HCT116 (cell line): ENCODE measurements at regions not wholly inside any gene's neighbourhood (a gene's known extent, or its start where the extent isn't known, plus 50 kb on each side); places are given as distances from the start of the nearest gene placed in this dataset.
A peak's percentile ranks its signal among the peaks of the same experiment; 100 is the strongest.

Source experiments
- ATAC-seq: fragments of 200-7000 bp; cut with Tn5 transposase; 2 replicates; pipeline ENCODE4 v1.9.1; 2020; ENCODE audit warnings: mild to moderate bottlenecking, moderate library complexity
- BruUV-seq: library from RNA; stranded (reverse); fragments of 400-500 nt; replicated peaks from 2 replicates; lab custom pipeline; 2021; lab: Mats Ljungman, UMichigan
- CTCF ChIA-PET: fragments of 300-600 bp; sonication (Branson Sonifier 250); formaldehyde crosslinking; loops from one replicate; lab custom pipeline; 2021; ENCODE audit warnings: antibody characterized with exemption; lab: Charles Lee
- POLR2A ChIA-PET: fragments of 300-600, 350-600 bp; sonication (Branson Sonifier 250); formaldehyde crosslinking; loops from one replicate; lab custom pipeline; 2021; ENCODE audit warnings: antibody characterized with exemption; lab: Charles Lee
- RAD21 ChIA-PET, 2 experiments: fragments of 300-600 bp; sonication (Branson Sonifier 250); formaldehyde crosslinking; loops; one replicate each; lab custom pipeline; 2023; ENCODE audit warnings: low total read pairs in 2 of 2; ENCODE audit not compliant: uncharacterized antibody in 2 of 2, unreplicated experiment in 2 of 2, low non-redundant PET in 1 of 2; lab: Charles Lee
- DNase-seq: peaks from one replicate; pipeline ENCODE4 v3.0.0-alpha.2; 2010; ENCODE audit warnings: low read depth, low spot score
- H2AFZ ChIP-seq: fragments of 200-600 bp; shearing (Covaris generic), sonication (generic); 2 replicates; pipeline ENCODE4 v1.6.1; 2017; ENCODE audit warnings: low read depth, mixed run types, mixed read lengths, antibody characterized with exemption, low read length; ENCODE audit not compliant: poor library complexity, severe bottlenecking
- H3K27ac ChIP-seq: 2 replicates; pipeline ENCODE4 v1.5.1; 2012; ENCODE audit warnings: low read depth, low read length
- H3K27me3 ChIP-seq: fragments of 200-600 bp; sonication (generic); 2 replicates; pipeline ENCODE4 v1.6.1; 2016; ENCODE audit warnings: mixed run types, low read length, mixed read lengths; ENCODE audit not compliant: insufficient read depth
- H3K36me3 ChIP-seq, 2 experiments: fragments of 200-500 bp in 1 of 2; fragments of 200-600 bp in 1 of 2; sonication (Bioruptor generic) in 1 of 2; sonication (generic) in 1 of 2; 2 replicates each; pipeline versions ENCODE4 v1.5.1 to v1.6.1; 2014 to 2016; ENCODE audit warnings: low read length in 2 of 2, inconsistent platforms in 1 of 2, mixed read lengths in 1 of 2, mixed run types in 1 of 2; ENCODE audit not compliant: insufficient read depth in 2 of 2, control insufficient read depth in 1 of 2
- H3K4me1 ChIP-seq, 2 experiments: fragments of 200-600 bp in 1 of 2; sonication (generic) in 1 of 2; 2 replicates each; pipeline versions ENCODE4 v1.5.1 to v1.6.1; 2012 to 2017; ENCODE audit warnings: low read length in 2 of 2, inconsistent platforms in 1 of 2, mild to moderate bottlenecking in 1 of 2, mixed read lengths in 1 of 2, mixed run types in 1 of 2, moderate library complexity in 1 of 2; ENCODE audit not compliant: insufficient read depth in 2 of 2, control insufficient read depth in 1 of 2
- H3K4me2 ChIP-seq: fragments of 200-600 bp; sonication (generic); 2 replicates; pipeline ENCODE4 v1.6.1; 2017; ENCODE audit warnings: mixed run types, low read length, mixed read lengths
- H3K4me3 ChIP-seq, 2 experiments: fragments of 200-600 bp in 1 of 2; sonication (generic) in 1 of 2; replicated peaks in 1 of 2; 2 replicates each; pipeline ENCODE4 v1.5.1; 2011 to 2016; ENCODE audit warnings: low read length in 2 of 2, control low read depth in 1 of 2, low read depth in 1 of 2, mild to moderate bottlenecking in 1 of 2, mixed read lengths in 1 of 2, mixed run types in 1 of 2
- H3K79me2 ChIP-seq: fragments of 200-600 bp; sonication (generic); 2 replicates; pipeline ENCODE4 v1.6.1; 2017; ENCODE audit warnings: mild to moderate bottlenecking, mixed run types, low read length, moderate library complexity, mixed read lengths; ENCODE audit not compliant: insufficient read depth
- H3K9ac ChIP-seq: fragments of 200-600 bp; sonication (generic); 2 replicates; pipeline ENCODE4 v1.6.1; 2016; ENCODE audit warnings: low read length, mixed read lengths
- H3K9me2 ChIP-seq: fragments of 200-600 bp; sonication (generic), shearing (Covaris generic); 2 replicates; pipeline ENCODE4 v1.6.1; 2017; ENCODE audit warnings: mixed run types, mild to moderate bottlenecking, moderate library complexity; ENCODE audit not compliant: insufficient read depth
- H3K9me3 ChIP-seq, 2 experiments: fragments of 200-500 bp in 1 of 2; fragments of 200-600 bp in 1 of 2; sonication (Bioruptor generic) in 1 of 2; sonication (generic) in 1 of 2; 2 replicates each; pipeline ENCODE4 v1.6.1; 2014 to 2017; ENCODE audit warnings: low read length in 2 of 2, mixed read lengths in 2 of 2, inconsistent platforms in 1 of 2, low read depth in 1 of 2, mild to moderate bottlenecking in 1 of 2, mixed run types in 1 of 2, moderate library complexity in 1 of 2; ENCODE audit not compliant: control insufficient read depth in 1 of 2, insufficient read depth in 1 of 2
- H4K20me1 ChIP-seq: fragments of 200-600 bp; sonication (generic), shearing (Covaris generic); 2 replicates; pipeline ENCODE4 v1.6.1; 2017; ENCODE audit warnings: mixed run types, mild to moderate bottlenecking, moderate library complexity; ENCODE audit not compliant: insufficient read depth
- EGR1 ChIP-seq: IDR thresholded peaks from 2 replicates; pipeline ENCODE4 v1.6.1; 2012; ENCODE audit warnings: low read depth
- EZH2phosphoT487 ChIP-seq: fragments of 200-600 bp; IDR thresholded peaks from 2 replicates; pipeline ENCODE4 v1.6.1; 2018; ENCODE audit warnings: antibody characterized with exemption, borderline replicate concordance
- JUND ChIP-seq: IDR thresholded peaks from 2 replicates; pipeline ENCODE4 v1.6.1; 2012
- POLR2A ChIP-seq: IDR thresholded peaks from 2 replicates; pipeline ENCODE4 v1.7.0; 2011; ENCODE audit warnings: borderline replicate concordance; ENCODE audit not compliant: insufficient read depth, insufficient read length; ENCODE audit errors: extremely low read depth
- POLR2AphosphoS5 ChIP-seq: IDR thresholded peaks from 2 replicates; pipeline ENCODE4 v1.6.1; 2011; ENCODE audit warnings: mild to moderate bottlenecking, low read depth, low read length, moderate library complexity
- RAD21 ChIP-seq: IDR thresholded peaks from 2 replicates; pipeline ENCODE4 v1.6.1; 2012; ENCODE audit warnings: low read depth, mild to moderate bottlenecking
- ZNF274 ChIP-seq: fragments of 200-500 bp; sonication (Bioruptor generic); IDR thresholded peaks from 2 replicates; pipeline ENCODE4 v1.6.1; 2014; ENCODE audit warnings: mild to moderate bottlenecking, low read depth, low read length, inconsistent platforms
- intact Hi-C: fragments of 100-400 bp; cut with micrococcal nuclease; formaldehyde crosslinking; loops from 2 replicates; pipeline ENCODE4 v1.10.0; 2022
- TF ChIP-seq, protein P1 (sequence below): IDR thresholded peaks from 2 replicates; pipeline ENCODE4 v1.6.1; 2012
- TF ChIP-seq, protein P2 (sequence below), 3 experiments: fragments of 200-600 bp in 1 of 3; sonication (generic) in 1 of 3; IDR thresholded peaks in 2 of 3; conservative IDR thresholded peaks in 1 of 3; 2 replicates each; pipeline ENCODE4 v1.5.1; 2012 to 2017; ENCODE audit warnings: low read depth in 2 of 3, low read length in 2 of 3, antibody characterized with exemption in 1 of 3, borderline replicate concordance in 1 of 3, control low read depth in 1 of 3, mild to moderate bottlenecking in 1 of 3, mixed read lengths in 1 of 3, mixed run types in 1 of 3, moderate library complexity in 1 of 3; ENCODE audit not compliant: insufficient read depth in 1 of 3

DNA sequence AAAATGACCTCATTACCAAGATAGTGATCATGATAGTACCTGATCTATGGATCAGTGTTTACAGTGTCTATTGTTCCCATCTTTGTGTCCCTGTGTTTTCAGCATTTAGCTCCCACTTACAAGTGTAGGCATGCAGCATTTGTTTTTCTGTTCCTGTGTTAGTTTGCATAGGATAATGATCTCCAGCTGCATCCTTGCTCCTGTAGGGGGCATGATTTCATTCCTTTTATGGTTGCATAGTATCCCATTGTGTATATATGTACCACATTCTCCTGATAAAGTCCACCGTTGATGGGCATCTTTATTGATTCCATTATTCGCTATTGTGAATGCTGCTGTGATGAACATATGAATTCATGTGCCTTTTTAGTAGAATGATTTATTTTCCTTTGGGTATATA is 215.4 kb upstream of the NAV3 start:
- ChIA-PET CTCF (interaction anchor here (1.0 to 1.1 kb wide), 3 partner anchors 11 to 70 kb away, joined by 3 to 5 read pairs (median 4); no protein-coding TSS in a partner anchor), RAD21 (no interaction called here), POLR2A (no interaction called here)
- TF ChIP-seq EZH2phosphoT487 = no peak
- peak; percentile 43; the same call in 1 of the 2 replicates for TF ChIP-seq RAD21
- no peak for TF ChIP-seq POLR2A
- no peak for TF ChIP-seq EGR1
- TF ChIP-seq POLR2AphosphoS5 = no peak
- TF ChIP-seq, protein P1, sequence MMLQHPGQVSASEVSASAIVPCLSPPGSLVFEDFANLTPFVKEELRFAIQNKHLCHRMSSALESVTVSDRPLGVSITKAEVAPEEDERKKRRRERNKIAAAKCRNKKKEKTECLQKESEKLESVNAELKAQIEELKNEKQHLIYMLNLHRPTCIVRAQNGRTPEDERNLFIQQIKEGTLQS = no peak
- no peak for TF ChIP-seq ZNF274
- TF ChIP-seq, protein P2, sequence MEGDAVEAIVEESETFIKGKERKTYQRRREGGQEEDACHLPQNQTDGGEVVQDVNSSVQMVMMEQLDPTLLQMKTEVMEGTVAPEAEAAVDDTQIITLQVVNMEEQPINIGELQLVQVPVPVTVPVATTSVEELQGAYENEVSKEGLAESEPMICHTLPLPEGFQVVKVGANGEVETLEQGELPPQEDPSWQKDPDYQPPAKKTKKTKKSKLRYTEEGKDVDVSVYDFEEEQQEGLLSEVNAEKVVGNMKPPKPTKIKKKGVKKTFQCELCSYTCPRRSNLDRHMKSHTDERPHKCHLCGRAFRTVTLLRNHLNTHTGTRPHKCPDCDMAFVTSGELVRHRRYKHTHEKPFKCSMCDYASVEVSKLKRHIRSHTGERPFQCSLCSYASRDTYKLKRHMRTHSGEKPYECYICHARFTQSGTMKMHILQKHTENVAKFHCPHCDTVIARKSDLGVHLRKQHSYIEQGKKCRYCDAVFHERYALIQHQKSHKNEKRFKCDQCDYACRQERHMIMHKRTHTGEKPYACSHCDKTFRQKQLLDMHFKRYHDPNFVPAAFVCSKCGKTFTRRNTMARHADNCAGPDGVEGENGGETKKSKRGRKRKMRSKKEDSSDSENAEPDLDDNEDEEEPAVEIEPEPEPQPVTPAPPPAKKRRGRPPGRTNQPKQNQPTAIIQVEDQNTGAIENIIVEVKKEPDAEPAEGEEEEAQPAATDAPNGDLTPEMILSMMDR (IDR thresholded peaks at IDR 0.05 in 2 of 3, conservative IDR thresholded peaks at IDR 0.05 in 1 of 3; ENCODE audit: borderline replicate concordance in 1 of 3, insufficient read depth in 1 of 3, low read depth in 2 of 3, low read length in 2 of 3) = peak; percentile 37 to 58 (median 52); a peak in 5 of 6 replicates
- TF ChIP-seq JUND = no peak
- intact Hi-C loops = no loop called here
- H3K9ac ChIP-seq = no peak overlapping the region
- no peak overlapping the region for H3K4me3 ChIP-seq
- no peaks in the 10 kb centered on the region for H3K4me1 ChIP-seq
- no peaks in the 10 kb centered on the region for H3K36me3 ChIP-seq
- BruUV-seq = no TSS peak
- no peaks in the 10 kb centered on the region for H4K20me1 ChIP-seq
- no peak overlapping the region for H3K27ac ChIP-seq
- no peaks in the 10 kb centered on the region for H3K79me2 ChIP-seq
- no peak overlapping the region for H3K4me2 ChIP-seq
- no peaks in the 10 kb centered on the region for H3K9me2 ChIP-seq
- DNase-seq = peak; percentile 6
- H3K9me3 ChIP-seq = no peaks in the 10 kb centered on the region
- no peak overlapping the region for H2AFZ ChIP-seq
- peak; percentile 81 for ATAC-seq
- no peaks in the 10 kb centered on the region for H3K27me3 ChIP-seq
